ENCODE measurements at regions not wholly inside any gene's neighbourhood (a gene's known extent, or its start where the extent isn't known, plus 50 kb on each side); places are given as distances from the start of the nearest gene placed in this dataset.

GRCh38 chr5:164203581-164204225 is 698.3 kb downstream of the MAT2B start:
- Histone ChIP-seq H3K4me3 (ENCODE audit: low read length in 3 of 3) (no peak overlapping the region), H3K36me3 (ENCODE audit: control insufficient read depth in 3 of 3, insufficient read depth in 3 of 3, low read length in 3 of 3) (no peaks in the 10 kb centered on the region), H3K9ac (ENCODE audit: low read depth in 1 of 3, low read length in 3 of 3) (no peak overlapping the region), H3K27ac (ENCODE audit: low read depth, low read length) (no peak overlapping the region), H3K9me3 (ENCODE audit: control insufficient read depth in 3 of 3, low read length in 3 of 3) (peaks cover 0 to 5% (median 4%) of the 10 kb centered on the region in 3 donors), H3K27me3 (ENCODE audit: control insufficient read depth in 3 of 3, insufficient read depth in 3 of 3, low read length in 3 of 3) (no peaks in the 10 kb centered on the region), H3K4me1 (ENCODE audit: control insufficient read depth in 3 of 3, insufficient read depth in 3 of 3, low read length in 3 of 3) (no peaks in the 10 kb centered on the region)

- no peak overlapping the region for H3K9ac ChIP-seq (ENCODE audit: low read depth in 1 of 3, low read length in 3 of 3)
Measured at GRCh38 chr5:164204338-164204946, 699.0 kb downstream of the MAT2B start.

DNA sequence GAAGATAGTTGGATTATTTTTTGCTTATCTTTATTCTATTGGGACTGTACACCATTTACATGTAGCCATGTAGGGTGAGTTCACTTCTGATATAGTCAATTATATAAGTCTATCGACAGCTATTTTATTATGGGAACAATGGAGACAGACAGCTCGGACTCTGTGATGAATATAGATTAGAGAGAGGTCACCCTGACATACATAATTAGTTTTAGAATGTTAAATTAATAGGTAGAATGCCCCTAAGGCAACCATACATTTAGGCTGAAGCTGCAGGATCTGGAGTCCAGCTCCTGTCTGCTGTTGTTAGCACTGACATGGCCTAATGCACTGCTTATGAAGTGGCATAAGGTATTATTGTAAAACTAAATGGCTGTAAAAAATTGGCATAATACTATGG is 700.8 kb downstream of the MAT2B start:
- Histone ChIP-seq H3K27me3 (ENCODE audit: control insufficient read depth in 3 of 3, insufficient read depth in 3 of 3, low read length in 3 of 3) (no peaks in the 10 kb centered on the region), H3K9me3 (ENCODE audit: control insufficient read depth in 3 of 3, low read length in 3 of 3) (no peaks in the 10 kb centered on the region), H3K36me3 (ENCODE audit: control insufficient read depth in 3 of 3, insufficient read depth in 3 of 3, low read length in 3 of 3) (no peaks in the 10 kb centered on the region), H3K4me1 (ENCODE audit: control insufficient read depth in 3 of 3, insufficient read depth in 3 of 3, low read length in 3 of 3) (no peaks in the 10 kb centered on the region), H3K9ac (ENCODE audit: low read depth in 1 of 3, low read length in 3 of 3) (no peak overlapping the region), H3K4me3 (ENCODE audit: low read length in 3 of 3) (no peak overlapping the region), H3K27ac (ENCODE audit: low read depth, low read length) (no peak overlapping the region)

More at GRCh38 chr5:164204338-164204946, 699.0 kb downstream of the MAT2B start:
- Histone ChIP-seq H3K4me3 (ENCODE audit: low read length in 3 of 3) (no peak overlapping the region), H3K27ac (ENCODE audit: low read depth, low read length) (no peak overlapping the region), H3K9me3 (ENCODE audit: control insufficient read depth in 3 of 3, low read length in 3 of 3) (peaks cover 0 to 5% (median 2%) of the 10 kb centered on the region in 3 donors), H3K27me3 (ENCODE audit: control insufficient read depth in 3 of 3, insufficient read depth in 3 of 3, low read length in 3 of 3) (no peaks in the 10 kb centered on the region), H3K4me1 (ENCODE audit: control insufficient read depth in 3 of 3, insufficient read depth in 3 of 3, low read length in 3 of 3) (no peaks in the 10 kb centered on the region), H3K36me3 (ENCODE audit: control insufficient read depth in 3 of 3, insufficient read depth in 3 of 3, low read length in 3 of 3) (no peaks in the 10 kb centered on the region)

- no peaks in the 10 kb centered on the region for H3K27me3 ChIP-seq (ENCODE audit: control insufficient read depth in 3 of 3, insufficient read depth in 3 of 3, low read length in 3 of 3)
- H3K4me1 ChIP-seq (ENCODE audit: control insufficient read depth in 3 of 3, insufficient read depth in 3 of 3, low read length in 3 of 3), result no peaks in the 10 kb centered on the region
- no peaks in the 10 kb centered on the region for H3K36me3 ChIP-seq (ENCODE audit: control insufficient read depth in 3 of 3, insufficient read depth in 3 of 3, low read length in 3 of 3)
- H3K4me3 ChIP-seq (ENCODE audit: low read length in 3 of 3), result no peak overlapping the region
- no peak overlapping the region for H3K27ac ChIP-seq (ENCODE audit: low read depth, low read length)
- H3K9me3 ChIP-seq (ENCODE audit: control insufficient read depth in 3 of 3, low read length in 3 of 3), result no peaks in the 10 kb centered on the region
- H3K9ac ChIP-seq (ENCODE audit: low read depth in 1 of 3, low read length in 3 of 3), result no peak overlapping the region
Measured at GRCh38 chr5:164207646-164208045, 702.2 kb downstream of the MAT2B start.

DNA sequence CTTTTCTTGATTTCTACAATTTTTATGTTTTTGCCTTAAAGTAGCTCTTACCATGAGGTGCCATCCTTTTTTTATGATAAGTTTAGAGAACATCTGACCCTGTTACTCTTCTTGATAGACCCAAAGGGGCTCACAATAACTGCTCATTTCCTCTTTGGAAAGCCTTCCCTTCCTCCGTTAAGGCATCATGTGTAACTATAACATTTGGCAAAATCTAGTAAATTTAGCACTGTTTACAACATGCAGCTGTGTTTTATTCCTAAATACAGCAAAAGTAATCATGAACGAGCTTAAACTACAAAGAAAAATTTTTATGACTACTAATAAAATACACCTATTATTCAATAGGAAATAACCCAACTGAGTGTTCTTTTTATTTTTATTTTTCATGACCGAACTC is 705.1 kb downstream of the MAT2B start:
- Histone ChIP-seq H3K4me3 (ENCODE audit: low read length in 3 of 3) (no peak overlapping the region), H3K9ac (ENCODE audit: low read depth in 1 of 3, low read length in 3 of 3) (no peak overlapping the region), H3K27ac (ENCODE audit: low read depth, low read length) (no peak overlapping the region), H3K36me3 (ENCODE audit: control insufficient read depth in 3 of 3, insufficient read depth in 3 of 3, low read length in 3 of 3) (no peaks in the 10 kb centered on the region), H3K9me3 (ENCODE audit: control insufficient read depth in 3 of 3, low read length in 3 of 3) (no peaks in the 10 kb centered on the region), H3K4me1 (ENCODE audit: control insufficient read depth in 3 of 3, insufficient read depth in 3 of 3, low read length in 3 of 3) (no peaks in the 10 kb centered on the region), H3K27me3 (ENCODE audit: control insufficient read depth in 3 of 3, insufficient read depth in 3 of 3, low read length in 3 of 3) (no peaks in the 10 kb centered on the region)

GRCh38 chr5:164214698-164215097 is 709.3 kb downstream of the MAT2B start:
- Histone ChIP-seq H3K9ac (ENCODE audit: low read depth in 1 of 3, low read length in 3 of 3) (no peak overlapping the region), H3K36me3 (ENCODE audit: control insufficient read depth in 3 of 3, insufficient read depth in 3 of 3, low read length in 3 of 3) (no peaks in the 10 kb centered on the region), H3K4me3 (ENCODE audit: low read length in 3 of 3) (no peak overlapping the region), H3K9me3 (ENCODE audit: control insufficient read depth in 3 of 3, low read length in 3 of 3) (no peaks in the 10 kb centered on the region), H3K27me3 (ENCODE audit: control insufficient read depth in 3 of 3, insufficient read depth in 3 of 3, low read length in 3 of 3) (no peaks in the 10 kb centered on the region), H3K27ac (ENCODE audit: low read depth, low read length) (no peak overlapping the region), H3K4me1 (ENCODE audit: control insufficient read depth in 3 of 3, insufficient read depth in 3 of 3, low read length in 3 of 3) (no peaks in the 10 kb centered on the region)

DNA sequence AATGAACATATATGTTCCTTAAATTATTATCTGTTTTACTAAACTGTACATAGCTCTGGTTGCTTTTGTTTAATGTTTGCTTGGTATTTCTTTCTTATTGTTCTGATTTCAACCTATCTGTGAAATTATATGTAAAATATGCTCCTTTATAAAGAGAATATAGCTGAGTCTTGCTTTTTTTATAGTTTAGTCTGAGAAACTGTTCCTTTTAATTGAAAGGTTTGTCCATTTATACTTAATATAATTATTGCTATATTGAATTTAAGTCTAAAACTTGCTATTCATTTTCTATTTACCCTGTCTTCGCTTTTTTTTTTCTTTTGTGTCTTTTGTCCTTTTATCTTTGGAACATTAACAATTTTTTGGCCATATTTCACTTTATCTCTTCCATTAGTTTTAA is 712.0 kb downstream of the MAT2B start:
- Histone ChIP-seq H3K9ac (ENCODE audit: low read depth in 1 of 3, low read length in 3 of 3) (no peak overlapping the region), H3K4me3 (ENCODE audit: low read length in 3 of 3) (no peak overlapping the region), H3K36me3 (ENCODE audit: control insufficient read depth in 3 of 3, insufficient read depth in 3 of 3, low read length in 3 of 3) (no peaks in the 10 kb centered on the region), H3K27ac (ENCODE audit: low read depth, low read length) (no peak overlapping the region), H3K9me3 (ENCODE audit: control insufficient read depth in 3 of 3, low read length in 3 of 3) (no peaks in the 10 kb centered on the region), H3K4me1 (ENCODE audit: control insufficient read depth in 3 of 3, insufficient read depth in 3 of 3, low read length in 3 of 3) (no peaks in the 10 kb centered on the region), H3K27me3 (ENCODE audit: control insufficient read depth in 3 of 3, insufficient read depth in 3 of 3, low read length in 3 of 3) (no peaks in the 10 kb centered on the region)

GRCh38 chr5:164220522-164220921 is 715.1 kb downstream of the MAT2B start:
- no peak overlapping the region for H3K4me3 ChIP-seq (ENCODE audit: low read length in 3 of 3)
- no peaks in the 10 kb centered on the region for H3K9me3 ChIP-seq (ENCODE audit: control insufficient read depth in 3 of 3, low read length in 3 of 3)
- H3K36me3 ChIP-seq (ENCODE audit: control insufficient read depth in 3 of 3, insufficient read depth in 3 of 3, low read length in 3 of 3), result no peaks in the 10 kb centered on the region
- H3K27me3 ChIP-seq (ENCODE audit: control insufficient read depth in 3 of 3, insufficient read depth in 3 of 3, low read length in 3 of 3), result no peaks in the 10 kb centered on the region
- no peak overlapping the region for H3K27ac ChIP-seq (ENCODE audit: low read depth, low read length)
- no peak overlapping the region for H3K9ac ChIP-seq (ENCODE audit: low read depth in 1 of 3, low read length in 3 of 3)
- H3K4me1 ChIP-seq (ENCODE audit: control insufficient read depth in 3 of 3, insufficient read depth in 3 of 3, low read length in 3 of 3), result no peaks in the 10 kb centered on the region

DNA sequence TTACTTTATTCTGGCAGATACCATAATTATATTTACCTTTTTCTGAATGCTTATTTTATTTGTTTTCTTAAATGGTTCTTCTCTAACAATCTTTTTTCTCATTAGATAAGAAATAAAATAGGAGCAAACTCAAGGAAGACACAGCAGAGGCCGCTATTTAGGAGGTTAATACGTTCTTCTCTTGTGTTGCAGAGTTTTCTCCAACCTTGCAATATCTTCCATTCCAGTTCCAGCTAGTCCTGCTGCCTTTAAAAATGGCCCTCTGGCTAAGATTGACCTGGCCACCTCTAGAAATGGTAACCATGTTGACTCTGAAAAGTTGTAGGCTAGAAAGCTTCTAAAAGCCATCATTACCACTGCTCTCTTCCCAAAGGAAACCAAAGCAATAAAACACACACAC is 718.8 kb downstream of the MAT2B start:
- Histone ChIP-seq H3K36me3 (ENCODE audit: control insufficient read depth in 3 of 3, insufficient read depth in 3 of 3, low read length in 3 of 3) (no peaks in the 10 kb centered on the region), H3K4me1 (ENCODE audit: control insufficient read depth in 3 of 3, insufficient read depth in 3 of 3, low read length in 3 of 3) (no peaks in the 10 kb centered on the region), H3K9ac (ENCODE audit: low read depth in 1 of 3, low read length in 3 of 3) (no peak overlapping the region), H3K4me3 (ENCODE audit: low read length in 3 of 3) (no peak overlapping the region), H3K27ac (ENCODE audit: low read depth, low read length) (no peak overlapping the region), H3K9me3 (ENCODE audit: control insufficient read depth in 3 of 3, low read length in 3 of 3) (no peaks in the 10 kb centered on the region), H3K27me3 (ENCODE audit: control insufficient read depth in 3 of 3, insufficient read depth in 3 of 3, low read length in 3 of 3) (no peaks in the 10 kb centered on the region)

DNA sequence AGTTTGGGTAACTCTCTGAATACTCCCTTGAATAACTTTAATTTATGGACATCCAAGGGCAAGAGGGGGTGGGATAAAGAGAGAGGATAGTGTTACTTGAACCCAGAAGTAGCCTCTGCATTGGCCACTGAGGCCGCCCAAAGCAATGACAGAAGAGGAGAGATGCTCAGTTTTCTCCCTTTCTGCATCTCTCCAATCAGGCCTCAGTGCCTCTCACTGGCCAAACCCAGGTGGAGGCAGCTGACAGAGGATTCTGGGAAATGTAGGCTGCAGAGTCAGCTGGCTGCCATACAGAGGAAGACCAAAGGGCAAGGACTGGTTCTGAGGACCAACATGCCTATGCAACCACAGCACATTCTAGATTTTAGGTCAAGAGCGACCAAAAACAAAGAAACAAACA is 719.4 kb downstream of the MAT2B start:
- Histone ChIP-seq H3K36me3 (ENCODE audit: control insufficient read depth in 3 of 3, insufficient read depth in 3 of 3, low read length in 3 of 3) (no peaks in the 10 kb centered on the region), H3K9me3 (ENCODE audit: control insufficient read depth in 3 of 3, low read length in 3 of 3) (no peaks in the 10 kb centered on the region), H3K27ac (ENCODE audit: low read depth, low read length) (no peak overlapping the region), H3K27me3 (ENCODE audit: control insufficient read depth in 3 of 3, insufficient read depth in 3 of 3, low read length in 3 of 3) (no peaks in the 10 kb centered on the region), H3K4me1 (ENCODE audit: control insufficient read depth in 3 of 3, insufficient read depth in 3 of 3, low read length in 3 of 3) (no peaks in the 10 kb centered on the region), H3K4me3 (ENCODE audit: low read length in 3 of 3) (no peak overlapping the region), H3K9ac (ENCODE audit: low read depth in 1 of 3, low read length in 3 of 3) (no peak overlapping the region)

All from skeletal muscle tissue (tissue), 3 donors.